ENCODE measurements at regions not wholly inside any gene's neighbourhood (a gene's known extent, or its start where the extent isn't known, plus 50 kb on each side); places are given as distances from the start of the nearest gene placed in this dataset.

DNA sequence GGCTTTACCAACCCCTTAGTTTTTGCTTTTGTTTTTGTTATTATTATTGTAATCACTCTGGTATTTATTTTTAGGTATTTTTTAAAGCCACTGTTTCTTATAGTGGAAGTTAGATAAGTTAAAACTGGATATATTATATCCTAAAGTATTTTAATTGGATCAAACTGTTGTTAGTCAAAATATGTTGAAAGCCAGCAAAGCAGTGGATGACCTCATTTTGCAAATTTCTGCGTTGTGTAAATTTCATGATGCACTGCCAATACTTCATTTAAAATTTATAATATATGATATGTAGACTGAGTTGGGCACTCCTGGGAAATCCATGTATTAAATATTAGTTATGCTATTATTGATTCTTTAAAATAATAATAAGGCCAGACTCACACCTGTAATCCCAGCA is 661.7 kb upstream of the NRXN1 start:
- H3K4me1 ChIP-seq, result no peaks in the 10 kb centered on the region
- no peak for DNase-seq (ENCODE audit: low spot score in 2 of 2)
- TF ChIP-seq POLR2A (IDR thresholded peaks at IDR 0.05) (no peak), EP300 (IDR thresholded peaks at IDR 0.05) (no peak), POLR2AphosphoS5 (IDR thresholded peaks at IDR 0.05) (no peak)
- TF ChIP-seq, protein P1, sequence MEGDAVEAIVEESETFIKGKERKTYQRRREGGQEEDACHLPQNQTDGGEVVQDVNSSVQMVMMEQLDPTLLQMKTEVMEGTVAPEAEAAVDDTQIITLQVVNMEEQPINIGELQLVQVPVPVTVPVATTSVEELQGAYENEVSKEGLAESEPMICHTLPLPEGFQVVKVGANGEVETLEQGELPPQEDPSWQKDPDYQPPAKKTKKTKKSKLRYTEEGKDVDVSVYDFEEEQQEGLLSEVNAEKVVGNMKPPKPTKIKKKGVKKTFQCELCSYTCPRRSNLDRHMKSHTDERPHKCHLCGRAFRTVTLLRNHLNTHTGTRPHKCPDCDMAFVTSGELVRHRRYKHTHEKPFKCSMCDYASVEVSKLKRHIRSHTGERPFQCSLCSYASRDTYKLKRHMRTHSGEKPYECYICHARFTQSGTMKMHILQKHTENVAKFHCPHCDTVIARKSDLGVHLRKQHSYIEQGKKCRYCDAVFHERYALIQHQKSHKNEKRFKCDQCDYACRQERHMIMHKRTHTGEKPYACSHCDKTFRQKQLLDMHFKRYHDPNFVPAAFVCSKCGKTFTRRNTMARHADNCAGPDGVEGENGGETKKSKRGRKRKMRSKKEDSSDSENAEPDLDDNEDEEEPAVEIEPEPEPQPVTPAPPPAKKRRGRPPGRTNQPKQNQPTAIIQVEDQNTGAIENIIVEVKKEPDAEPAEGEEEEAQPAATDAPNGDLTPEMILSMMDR (IDR thresholded peaks at IDR 0.05), result no peak
- no peaks in the 10 kb centered on the region for H3K27me3 ChIP-seq
- WGBS, result 63% methylated on average over 1 of the region's 1 CpG
- no peaks in the 10 kb centered on the region for H3K36me3 ChIP-seq
- no peak overlapping the region for H3K4me3 ChIP-seq
- H3K9me3 ChIP-seq, result no peaks in the 10 kb centered on the region
- no peak overlapping the region for H3K27ac ChIP-seq

DNA sequence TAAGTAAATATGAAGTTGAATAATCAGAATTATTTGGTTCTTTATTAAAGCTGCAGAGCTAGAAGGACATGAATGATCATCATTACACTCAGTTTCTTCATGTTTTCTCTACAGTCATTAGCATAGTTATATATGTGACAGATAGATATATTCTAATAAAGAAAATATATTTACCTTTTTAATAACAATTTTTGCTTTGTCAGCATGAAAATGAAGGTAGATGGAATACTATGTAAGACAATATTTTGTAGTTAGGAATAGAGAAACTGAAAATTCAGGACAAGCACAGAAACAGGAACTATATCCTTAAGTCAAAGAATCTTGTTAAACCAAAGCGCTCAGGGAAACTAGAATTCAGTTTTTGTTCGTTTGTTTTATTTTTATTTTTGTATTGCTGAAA is 649.9 kb upstream of the NRXN1 start:
- Histone ChIP-seq H3K27ac (no peak overlapping the region), H3K4me3 (no peak overlapping the region), H3K27me3 (no peaks in the 10 kb centered on the region), H3K4me1 (no peaks in the 10 kb centered on the region), H3K36me3 (no peaks in the 10 kb centered on the region), H3K9me3 (peaks cover 2% of the 10 kb centered on the region)
- WGBS, result 91% methylated on average over 2 of the region's 2 CpGs
- TF ChIP-seq, protein P1 (IDR thresholded peaks at IDR 0.05), result no peak
- no peak for TF ChIP-seq POLR2A (IDR thresholded peaks at IDR 0.05)
- TF ChIP-seq EP300 (IDR thresholded peaks at IDR 0.05), result no peak
- TF ChIP-seq POLR2AphosphoS5 (IDR thresholded peaks at IDR 0.05), result no peak
- no peak for DNase-seq (ENCODE audit: low spot score in 2 of 2)

DNA sequence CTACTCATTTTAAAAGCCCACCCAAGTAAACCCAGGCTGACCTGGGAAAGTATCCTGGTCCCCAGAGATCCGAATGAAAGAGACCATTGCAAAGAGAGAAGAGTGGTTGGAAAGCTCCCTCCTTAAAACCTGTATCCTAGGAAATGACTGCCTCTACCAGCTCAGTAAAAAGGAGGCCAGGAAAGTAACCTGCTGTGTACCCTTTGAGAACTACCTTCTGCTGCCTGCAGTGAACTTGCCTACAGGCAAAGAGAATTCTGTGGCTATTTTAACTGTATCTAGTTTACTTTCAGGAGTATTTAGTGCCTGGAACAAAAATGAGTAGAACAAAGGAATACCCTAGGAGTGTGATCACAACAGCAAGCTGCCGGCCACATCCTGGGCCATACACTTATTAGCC is 641.7 kb upstream of the NRXN1 start:
- Histone ChIP-seq H3K9me3 (no peaks in the 10 kb centered on the region), H3K36me3 (no peaks in the 10 kb centered on the region), H3K4me3 (no peak overlapping the region), H3K4me1 (no peaks in the 10 kb centered on the region), H3K27ac (no peak overlapping the region), H3K27me3 (no peaks in the 10 kb centered on the region)
- 62% methylated on average over 2 of the region's 2 CpGs for WGBS
- no peak for DNase-seq (ENCODE audit: low spot score in 2 of 2)
- TF ChIP-seq POLR2AphosphoS5 (IDR thresholded peaks at IDR 0.05), result no peak
- no peak for TF ChIP-seq POLR2A (IDR thresholded peaks at IDR 0.05)
- TF ChIP-seq, protein P1 (IDR thresholded peaks at IDR 0.05), result no peak
- no peak for TF ChIP-seq EP300 (IDR thresholded peaks at IDR 0.05)

DNA sequence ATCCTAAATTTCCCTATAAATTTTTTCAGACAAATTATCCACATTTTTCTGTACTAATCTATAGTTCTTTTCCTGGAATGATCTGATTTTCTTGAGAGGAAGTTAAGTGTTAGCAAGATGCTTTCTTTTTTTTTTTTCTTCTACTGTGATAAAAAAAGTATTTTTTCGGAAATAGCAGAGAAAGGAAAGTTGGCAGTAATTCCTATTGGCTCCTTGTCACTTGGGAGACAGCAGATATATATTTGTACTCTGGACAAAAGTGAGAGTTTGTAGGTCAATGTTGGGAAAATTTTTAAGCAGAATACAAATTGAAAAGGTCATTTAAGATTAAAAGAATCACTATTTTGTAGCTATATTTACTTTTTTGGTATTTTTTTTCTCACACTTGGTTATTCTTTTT is 635.7 kb upstream of the NRXN1 start:
- WGBS, result 22% methylated on average over 1 of the region's 1 CpG
- no peak overlapping the region for H3K4me3 ChIP-seq
- H3K4me1 ChIP-seq, result no peaks in the 10 kb centered on the region
- H3K36me3 ChIP-seq, result no peaks in the 10 kb centered on the region
- no peaks in the 10 kb centered on the region for H3K27me3 ChIP-seq
- DNase-seq (ENCODE audit: low spot score in 2 of 2), result no peak
- no peak overlapping the region for H3K27ac ChIP-seq
- H3K9me3 ChIP-seq, result no peaks in the 10 kb centered on the region
- TF ChIP-seq POLR2AphosphoS5 (IDR thresholded peaks at IDR 0.05), result no peak
- TF ChIP-seq, protein P1 (IDR thresholded peaks at IDR 0.05), result no peak
- no peak for TF ChIP-seq POLR2A (IDR thresholded peaks at IDR 0.05)
- no peak for TF ChIP-seq EP300 (IDR thresholded peaks at IDR 0.05)

DNA sequence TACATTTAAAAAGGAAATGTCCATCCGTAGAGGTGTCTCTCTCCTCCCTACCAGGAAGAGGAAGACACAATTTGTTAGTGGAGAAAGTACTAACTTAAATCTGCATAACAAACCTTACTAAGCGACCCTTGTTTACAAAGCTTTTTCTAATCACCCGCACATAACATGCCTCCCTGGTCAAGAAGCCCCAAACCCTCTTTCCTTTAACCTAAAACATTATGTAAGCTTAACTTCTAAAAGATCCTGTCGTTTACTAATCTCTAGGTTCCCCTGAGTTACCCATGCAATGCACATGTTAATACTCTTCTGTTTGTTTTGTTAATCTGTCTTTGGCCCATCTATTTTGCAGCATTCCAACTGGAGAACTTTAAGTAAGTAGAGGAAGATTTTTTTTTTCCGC is 630.3 kb upstream of the NRXN1 start:
- H3K9me3 ChIP-seq, result peaks cover 3% of the 10 kb centered on the region
- no peaks in the 10 kb centered on the region for H3K27me3 ChIP-seq
- no peak for DNase-seq (ENCODE audit: low spot score in 2 of 2)
- 72% methylated on average over 5 of the region's 5 CpGs for WGBS
- TF ChIP-seq, protein P1 (IDR thresholded peaks at IDR 0.05), result no peak
- TF ChIP-seq EP300 (IDR thresholded peaks at IDR 0.05) (no peak), POLR2A (IDR thresholded peaks at IDR 0.05) (no peak)
- no peak overlapping the region for H3K27ac ChIP-seq
- H3K36me3 ChIP-seq, result no peaks in the 10 kb centered on the region
- H3K4me1 ChIP-seq, result no peaks in the 10 kb centered on the region
- no peak overlapping the region for H3K4me3 ChIP-seq

Data from suprapubic skin (tissue), 4 donors.